ENCODE measurements at regions not wholly inside any gene's neighbourhood (a gene's known extent, or its start where the extent isn't known, plus 50 kb on each side); places are given as distances from the start of the nearest gene placed in this dataset.
A peak's percentile ranks its signal among the peaks of the same experiment; 100 is the strongest.
"Not testable (repeated sequence)": the region's sequence is repeated elsewhere in the genome, so short reads cannot be mapped to it uniquely, and the experiment has no call there.

DNA sequence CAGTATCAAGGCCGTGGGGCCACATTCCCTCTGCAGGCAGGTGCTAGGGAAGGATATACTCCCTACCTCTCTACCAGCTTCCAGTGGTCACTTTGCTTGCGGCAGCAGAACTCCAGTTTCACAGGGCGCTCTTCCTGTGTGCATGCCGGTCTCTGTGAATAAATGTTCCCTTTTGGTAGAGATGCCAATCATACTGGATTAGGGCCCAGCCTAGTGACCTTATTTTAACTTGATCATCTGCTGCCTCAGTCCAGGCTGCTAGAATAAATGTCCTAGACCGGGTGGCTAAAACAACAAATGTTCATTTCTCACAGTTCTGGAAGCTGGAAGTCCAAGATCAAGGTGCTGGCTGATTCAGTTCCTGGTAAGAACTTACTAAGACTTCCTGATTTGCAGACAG lies 198.8 kb upstream of the TMEM132C start:
- no peak for DNase-seq

DNA sequence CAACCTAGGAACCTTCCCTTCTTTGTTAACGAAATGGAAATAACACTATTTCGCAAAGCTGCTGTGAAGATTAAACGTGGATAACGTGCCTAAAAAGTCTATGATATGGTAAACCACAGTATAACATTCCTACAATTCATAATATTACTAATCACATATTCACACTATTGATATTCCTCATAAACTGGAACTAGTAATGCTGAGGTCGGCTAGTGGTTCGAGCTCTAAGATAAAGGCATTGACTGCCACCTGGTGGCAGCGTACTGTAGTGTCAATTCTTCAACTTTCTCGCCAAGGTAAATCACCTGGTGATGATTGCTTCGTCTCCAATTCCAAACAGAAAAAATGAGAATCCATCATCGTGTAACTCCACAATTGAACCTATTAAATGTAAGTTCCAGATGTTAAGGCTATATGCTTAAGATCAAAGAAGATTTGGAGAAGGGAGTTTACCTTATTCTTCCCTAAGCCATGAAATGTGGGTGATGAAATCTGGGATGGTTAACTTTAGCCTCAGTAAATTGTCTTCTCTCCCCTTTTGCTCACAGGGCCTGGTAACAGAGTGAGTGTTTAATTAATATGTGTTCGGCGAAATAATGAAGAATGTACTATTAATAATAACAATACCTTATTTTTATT lies 197.5 kb upstream of the TMEM132C start:
- DNase-seq, result peak; percentile 38 to 59 (median 47)

DNA sequence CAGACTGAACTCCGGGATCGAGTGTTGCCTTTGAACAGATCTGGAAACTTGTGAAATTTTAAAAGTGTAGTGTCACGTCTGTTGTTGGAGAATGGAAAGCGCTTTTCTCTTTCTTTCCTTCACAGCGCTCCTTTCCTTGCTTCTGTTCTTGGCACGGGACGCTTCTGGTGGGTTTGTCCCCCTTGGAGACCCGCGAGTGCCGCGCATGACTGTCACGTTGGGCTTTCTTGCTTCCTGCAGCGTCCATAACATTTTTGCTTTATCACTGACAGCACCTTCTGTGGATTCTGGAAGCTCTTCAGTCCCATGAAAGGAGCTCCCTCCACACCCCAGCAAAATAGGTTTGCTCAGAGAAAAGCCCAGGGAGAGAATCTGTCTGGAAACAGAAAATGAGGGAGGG lies 193.0 kb upstream of the TMEM132C start:
- DNase-seq, result no peak

DNA sequence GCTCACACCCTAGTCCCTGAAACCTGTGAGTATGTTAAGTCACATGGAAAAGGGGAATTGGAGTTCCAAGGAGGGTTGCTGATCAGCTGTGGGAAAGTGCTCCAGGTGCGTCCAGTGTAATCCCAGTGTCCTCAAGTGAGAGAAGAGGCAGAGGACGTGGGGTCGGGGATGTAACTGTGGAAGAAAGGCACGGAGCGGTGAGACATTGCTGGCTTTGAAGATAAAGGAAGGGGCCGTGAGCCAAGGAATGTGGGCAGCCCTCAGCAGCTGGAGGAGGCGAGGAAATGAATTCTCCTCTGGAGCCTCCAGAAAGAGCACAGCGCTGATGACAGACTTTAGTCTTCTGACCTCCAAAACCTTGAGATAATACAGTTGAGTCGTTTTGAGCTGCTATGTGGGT lies 191.6 kb upstream of the TMEM132C start:
- no peak for DNase-seq

DNA sequence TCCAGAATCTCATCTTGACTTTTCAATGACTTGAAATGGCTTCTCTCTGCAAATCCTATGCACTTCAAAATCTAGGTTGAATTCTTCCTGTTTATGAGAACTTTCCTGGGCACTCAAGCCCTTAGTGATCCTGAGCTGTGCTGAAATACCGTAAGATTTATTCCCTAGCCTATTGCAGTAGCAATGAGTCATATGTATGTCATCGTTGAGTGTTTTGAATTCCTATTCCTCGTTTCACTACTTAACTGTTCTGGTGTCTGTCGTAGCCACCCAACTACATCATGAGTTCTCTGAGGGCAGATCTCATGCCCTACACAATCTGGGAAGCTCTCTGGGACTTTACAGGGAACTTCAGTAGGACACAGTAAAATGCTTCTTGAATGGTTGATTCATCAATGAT lies 190.8 kb upstream of the TMEM132C start:
- peak in 1 of 3 donors; percentile 86 for DNase-seq

DNA sequence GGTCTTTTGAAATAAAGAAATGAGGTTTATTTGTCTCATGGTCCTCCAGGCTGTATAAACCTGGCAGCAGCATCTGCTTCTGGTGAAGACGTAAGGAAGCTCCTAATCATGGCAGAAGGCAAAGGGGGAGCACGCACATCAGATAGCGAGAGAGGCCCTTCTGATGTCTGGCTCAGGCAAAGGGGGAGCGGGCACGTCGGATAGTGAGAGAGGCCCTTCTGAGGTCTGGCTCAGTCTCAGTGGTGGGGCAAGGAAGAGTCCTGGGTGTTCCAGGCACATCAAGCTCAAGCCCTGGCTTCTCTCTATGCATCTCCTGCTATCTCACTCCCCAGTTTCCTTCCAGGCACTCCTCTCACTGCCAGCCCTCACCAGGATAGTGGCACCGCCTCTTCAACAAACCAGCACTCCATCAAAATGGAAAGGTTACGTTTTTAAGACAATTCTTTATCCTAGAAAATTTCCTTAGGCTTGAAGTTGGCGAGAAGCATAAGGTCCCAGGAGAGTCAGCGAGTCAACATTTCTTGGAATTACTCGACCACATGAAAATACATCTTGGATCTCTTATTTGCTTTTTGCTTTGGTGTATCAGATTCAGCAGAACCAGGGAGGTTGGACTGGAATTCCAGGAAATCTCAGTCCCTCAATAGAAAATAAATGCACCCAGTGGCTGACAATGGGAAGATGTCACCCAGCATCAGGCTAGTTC lies 189.6 kb upstream of the TMEM132C start:
- peak; percentile 55 to 72 (median 60) for DNase-seq

DNA sequence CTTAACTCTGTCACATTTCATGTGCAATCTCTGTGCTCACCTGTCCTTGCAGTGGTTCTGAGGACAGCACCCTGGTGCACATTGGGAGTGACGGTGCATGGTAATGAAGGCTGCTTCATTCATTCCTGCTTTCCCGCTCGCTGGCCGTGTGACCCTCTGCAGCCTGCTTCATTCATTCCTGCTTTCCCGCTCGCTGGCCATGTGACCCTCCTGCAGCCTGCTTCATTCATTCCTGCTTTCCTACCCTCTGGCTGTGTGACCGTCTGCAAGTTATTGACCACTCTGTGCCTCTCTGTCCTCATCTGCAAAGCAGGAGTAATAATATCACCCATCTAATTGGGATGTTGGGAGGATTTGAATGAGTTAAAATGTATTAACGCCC lies 189.1 kb upstream of the TMEM132C start:
- no peak for DNase-seq

DNA sequence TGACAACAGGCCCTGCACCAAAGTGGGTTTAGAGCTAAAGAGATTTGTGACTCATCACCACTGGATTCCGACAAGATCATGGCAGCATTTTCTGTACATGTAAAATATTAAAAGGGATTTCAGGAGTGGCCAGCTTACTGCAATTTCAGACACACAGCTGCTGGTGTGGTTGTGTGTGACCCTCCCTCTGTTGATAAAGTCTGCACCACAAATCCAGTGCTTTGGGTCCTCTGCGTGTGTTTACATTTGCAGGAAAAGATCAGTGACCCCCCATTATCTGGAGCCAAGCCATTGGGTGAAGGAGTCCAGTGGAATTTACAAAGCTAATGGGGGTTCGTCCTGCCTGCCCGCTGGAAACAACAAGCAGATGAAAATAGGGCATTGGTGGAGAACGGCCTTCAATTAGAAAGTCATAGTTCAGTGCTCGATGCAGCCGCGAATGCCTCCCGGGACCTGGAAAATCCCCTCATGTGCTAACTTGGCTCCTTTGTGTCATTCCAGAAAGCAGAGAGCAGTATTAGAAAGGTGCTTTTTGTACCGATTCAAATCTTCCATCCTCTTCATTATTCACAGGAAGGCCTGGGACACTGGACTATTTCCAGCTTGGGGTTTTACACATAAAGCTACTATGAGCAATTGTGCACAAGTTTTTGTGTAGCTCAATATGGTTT lies 188.5 kb upstream of the TMEM132C start:
- DNase-seq, result peak in 2 of 3 donors; percentile 56 to 69

DNA sequence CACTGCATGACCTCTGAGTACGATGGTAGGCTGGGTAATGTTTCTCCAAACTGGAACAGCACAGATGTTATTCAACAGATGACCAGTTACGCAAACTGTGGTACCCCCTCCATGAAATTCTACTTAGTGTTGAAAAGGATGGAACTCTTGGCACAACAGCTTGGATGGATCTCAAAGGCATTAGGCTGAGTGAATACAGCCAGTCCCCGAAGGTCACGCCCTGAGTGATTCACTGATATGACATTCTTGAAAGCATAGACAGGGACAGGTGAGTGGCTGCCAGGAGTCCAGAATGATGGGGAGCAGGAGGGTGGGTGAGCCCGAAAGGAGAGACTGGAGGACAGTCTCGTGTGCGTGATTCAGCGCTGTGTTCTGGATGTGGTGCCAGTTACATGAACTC lies 187.5 kb upstream of the TMEM132C start:
- DNase-seq, result peak in 1 of 3 donors; percentile 40

DNA sequence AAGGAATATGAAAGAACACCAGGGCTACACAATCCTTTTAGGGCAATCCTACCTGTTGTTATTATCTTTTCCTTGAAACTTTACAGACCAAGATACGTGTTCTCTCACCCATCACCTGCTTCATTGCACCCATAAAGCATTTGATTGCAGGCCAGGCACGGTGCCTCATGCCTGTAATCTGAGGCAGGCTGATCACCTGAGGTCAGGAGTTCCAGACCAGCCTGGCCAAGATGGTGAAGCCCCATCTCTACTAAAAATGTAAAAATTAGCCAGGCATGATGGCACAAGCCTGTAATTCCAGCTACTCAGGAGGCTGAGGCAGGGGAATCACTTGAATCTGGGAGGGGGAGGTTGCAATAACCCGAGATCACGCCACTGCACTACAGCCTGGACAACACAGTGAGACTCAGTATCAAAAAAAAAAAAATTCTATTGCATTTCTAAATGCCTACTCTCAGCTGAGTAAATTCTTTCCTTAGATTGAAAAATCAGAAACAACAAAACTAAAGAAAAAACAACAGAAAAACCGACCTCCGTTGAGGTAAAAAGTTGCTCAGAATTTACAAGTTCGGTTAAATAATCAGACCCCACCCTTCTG lies 183.7 kb upstream of the TMEM132C start:
- DNase-seq, result no peak

DNA sequence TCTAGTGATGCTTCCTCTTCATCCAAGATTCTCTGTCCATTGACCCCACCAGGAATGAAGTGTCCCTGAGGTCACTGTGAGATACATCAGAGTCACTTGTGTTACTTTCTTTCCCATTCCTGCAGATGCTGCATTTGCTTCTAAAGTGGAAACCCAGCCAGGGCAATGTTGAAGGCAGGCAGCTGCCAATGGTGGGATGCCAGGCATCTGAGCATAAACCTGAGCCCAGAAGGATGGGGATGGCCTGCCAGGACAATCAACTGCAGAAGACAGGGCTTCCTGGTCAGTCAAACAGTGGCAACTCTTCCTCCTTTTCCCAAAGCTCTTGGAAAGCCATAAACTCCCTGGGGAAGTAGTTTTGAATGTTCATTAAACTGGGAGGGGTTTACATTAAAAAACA lies 178.0 kb upstream of the TMEM132C start:
- no peak for DNase-seq

DNA sequence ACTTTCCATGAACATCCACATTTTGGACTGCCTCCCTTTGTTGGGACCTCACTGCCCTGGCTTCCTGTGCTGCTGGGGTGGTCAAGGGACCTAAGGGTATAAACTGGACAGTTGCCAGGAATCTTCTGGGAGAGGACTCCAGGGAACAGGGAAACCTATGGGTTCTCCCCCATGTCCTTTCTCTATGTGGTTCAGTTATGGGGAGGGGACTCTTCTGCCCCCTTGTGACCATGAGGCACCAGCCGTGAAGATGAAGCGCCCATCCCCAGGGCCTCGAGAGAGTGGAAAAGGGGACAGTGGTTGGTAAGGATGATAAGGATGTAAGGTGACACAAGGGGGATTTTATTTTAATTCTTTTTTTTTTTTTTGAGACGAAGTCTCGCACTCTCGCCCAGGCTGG lies 177.0 kb upstream of the TMEM132C start:
- DNase-seq, result no peak

DNA sequence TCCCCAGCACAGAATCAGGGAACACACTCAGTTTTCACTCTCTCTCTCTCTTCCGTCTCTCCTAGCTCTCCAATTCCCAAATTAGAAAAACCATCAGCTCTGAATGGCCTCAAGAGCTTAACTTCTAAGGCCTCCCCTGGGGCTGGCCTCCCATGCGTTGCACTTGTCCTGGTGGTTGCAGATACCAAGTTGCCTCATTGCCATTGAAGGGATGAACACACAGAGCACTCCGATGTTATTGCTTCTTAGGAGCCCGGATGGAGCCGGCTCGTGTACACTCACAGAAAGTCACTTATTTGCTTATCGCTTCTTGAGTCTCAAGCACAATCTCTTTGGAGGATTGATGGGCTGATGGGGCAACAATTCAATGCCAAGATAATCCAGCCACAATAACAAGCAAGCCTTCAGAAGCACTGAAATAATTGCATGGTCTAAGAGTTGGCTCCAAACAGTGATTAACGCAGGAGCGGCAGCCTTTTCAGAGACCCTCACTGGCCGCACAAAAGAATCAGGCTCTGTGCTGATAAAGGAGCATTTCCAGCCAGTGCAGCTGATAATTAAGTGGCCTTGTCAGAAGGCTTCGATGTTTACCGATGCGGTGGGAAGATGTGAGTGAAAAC lies 175.8 kb upstream of the TMEM132C start:
- no peak for DNase-seq

DNA sequence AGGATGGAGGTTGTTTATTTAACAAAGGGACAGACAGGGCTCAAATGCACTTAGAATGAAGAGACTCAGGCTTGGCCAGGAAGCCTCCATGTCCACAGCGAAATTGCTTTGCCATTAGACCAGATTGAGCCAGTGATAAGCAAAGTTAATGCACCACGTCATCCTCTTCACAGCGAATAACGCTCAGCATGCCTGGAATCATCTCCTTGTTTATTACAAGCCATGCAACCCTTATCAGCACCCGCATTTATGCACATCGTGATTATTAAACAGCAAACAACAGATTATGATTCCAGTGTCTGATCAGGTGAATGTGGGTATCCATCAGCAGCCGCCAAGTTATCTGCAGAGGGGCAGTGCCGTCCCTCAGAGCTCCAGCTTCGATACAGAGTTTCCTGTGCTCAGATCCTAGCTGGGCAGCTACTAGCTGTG lies 175.0 kb upstream of the TMEM132C start:
- no peak for DNase-seq

DNA sequence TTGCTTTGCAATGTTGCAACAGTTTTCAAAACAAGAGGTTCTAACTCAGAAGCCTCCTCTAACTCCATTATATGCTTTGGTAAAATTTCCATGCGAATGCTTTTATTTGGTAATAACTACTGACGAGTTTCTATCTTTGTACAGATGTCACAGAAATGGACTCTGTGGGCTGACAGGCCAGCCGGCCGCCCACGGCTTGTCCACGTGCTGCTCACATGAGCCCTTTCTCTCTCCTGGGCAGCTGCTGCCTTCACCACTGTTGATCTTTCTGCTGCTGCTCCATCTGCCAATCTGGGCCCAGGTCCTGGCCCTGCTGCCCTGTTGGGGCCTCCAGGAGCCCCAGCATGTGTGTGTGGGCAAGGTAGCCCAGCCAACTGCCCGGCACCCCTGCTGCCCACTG lies 168.2 kb upstream of the TMEM132C start:
- no peak for DNase-seq

DNA sequence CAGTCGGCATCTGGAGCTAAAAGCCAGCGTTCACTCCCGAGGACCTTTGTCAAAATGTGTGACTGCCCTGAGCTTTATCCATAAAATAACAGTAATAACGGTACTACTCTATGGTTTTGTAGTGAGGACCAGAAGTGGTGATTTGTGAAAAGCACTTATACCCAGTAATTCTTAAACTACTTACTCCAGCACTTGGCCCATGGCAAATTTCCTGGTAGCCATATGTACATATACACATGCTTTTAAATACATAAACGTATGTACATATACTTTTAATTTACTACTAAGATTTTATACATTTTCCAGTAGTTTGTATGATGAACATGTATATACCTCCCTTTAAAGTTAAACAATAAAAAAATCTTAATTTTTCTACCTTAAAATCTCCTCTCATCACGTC lies 163.8 kb upstream of the TMEM132C start:
- no peak for DNase-seq

DNA sequence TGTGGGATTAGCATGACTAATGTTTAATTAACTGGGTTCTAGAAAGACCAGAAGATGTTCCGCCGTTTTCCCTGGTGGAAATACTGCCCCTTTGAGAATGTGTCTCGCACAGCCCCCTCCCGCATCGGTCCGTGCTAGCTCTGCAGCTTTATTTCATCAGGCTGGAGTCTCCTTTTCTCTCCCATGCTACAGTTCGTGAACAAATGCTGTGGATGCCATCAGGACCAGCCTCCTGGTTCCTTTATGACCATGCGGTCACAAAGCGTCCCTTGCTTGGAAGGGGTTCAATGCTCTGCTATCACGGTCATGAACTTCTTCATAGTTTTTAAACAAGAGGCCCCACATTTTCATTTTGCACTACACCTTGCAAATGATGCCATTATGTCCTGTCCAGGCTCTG lies 157.7 kb upstream of the TMEM132C start:
- DNase-seq, result no peak

DNA sequence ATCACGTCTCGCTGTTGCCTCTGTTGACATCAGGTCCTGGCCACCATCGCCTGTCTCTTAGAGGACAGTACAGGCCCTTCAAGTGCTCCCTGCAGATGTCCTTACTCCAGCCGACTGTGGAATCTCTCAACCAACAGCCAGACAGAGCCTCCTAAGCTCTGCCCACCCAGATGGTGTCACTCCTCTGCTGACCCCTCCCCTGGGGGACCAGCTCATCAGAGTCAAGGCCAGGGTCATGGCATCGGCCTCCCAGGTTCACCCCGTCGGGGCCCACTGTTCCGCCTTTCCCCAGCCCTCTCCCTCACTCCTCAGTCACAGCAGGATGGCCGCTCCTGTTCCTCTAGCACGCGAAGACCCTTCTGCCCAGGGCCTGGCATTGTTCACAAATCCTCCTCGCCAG lies 157.3 kb upstream of the TMEM132C start:
- DNase-seq, result no peak

DNA sequence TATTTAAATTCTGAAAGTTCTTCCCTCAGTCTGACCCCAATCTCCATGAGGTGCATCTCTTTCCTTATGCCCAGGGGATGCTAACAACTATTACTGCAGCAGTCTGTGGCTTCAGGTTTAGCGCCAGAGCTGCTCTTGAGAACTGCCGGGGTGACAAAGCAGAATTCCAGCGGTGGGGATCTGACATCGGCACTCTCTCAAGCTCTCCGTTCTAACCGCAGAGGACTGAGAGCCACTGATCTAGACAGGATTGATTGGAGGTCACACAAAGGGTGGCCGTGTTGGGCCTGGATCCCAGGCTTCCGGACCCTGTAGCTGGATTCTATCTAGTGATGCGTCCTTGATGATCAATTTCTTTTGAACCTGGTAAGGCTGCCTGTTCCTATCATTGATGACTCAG lies 155.6 kb upstream of the TMEM132C start:
- DNase-seq, result no peak

DNA sequence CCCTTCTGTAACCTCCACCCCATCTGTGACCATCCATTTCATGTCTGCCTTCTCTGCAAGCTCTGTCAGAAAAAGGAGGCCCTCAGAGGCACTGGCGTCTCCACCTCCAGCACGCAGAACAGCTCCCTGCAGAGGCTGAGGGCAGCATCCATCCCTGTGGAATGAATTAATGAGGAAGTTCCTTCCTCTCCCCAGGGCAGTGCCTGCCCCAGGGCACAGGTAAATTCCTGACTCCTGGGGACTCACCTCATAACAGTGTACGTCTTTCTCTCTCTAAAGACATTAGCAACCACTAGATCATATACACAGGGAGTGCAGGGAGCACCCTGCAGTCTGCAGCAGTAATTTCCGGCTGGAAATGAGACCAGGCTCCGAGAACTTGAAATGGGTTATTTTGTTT lies 155.0 kb upstream of the TMEM132C start:
- DNase-seq, result no peak

DNA sequence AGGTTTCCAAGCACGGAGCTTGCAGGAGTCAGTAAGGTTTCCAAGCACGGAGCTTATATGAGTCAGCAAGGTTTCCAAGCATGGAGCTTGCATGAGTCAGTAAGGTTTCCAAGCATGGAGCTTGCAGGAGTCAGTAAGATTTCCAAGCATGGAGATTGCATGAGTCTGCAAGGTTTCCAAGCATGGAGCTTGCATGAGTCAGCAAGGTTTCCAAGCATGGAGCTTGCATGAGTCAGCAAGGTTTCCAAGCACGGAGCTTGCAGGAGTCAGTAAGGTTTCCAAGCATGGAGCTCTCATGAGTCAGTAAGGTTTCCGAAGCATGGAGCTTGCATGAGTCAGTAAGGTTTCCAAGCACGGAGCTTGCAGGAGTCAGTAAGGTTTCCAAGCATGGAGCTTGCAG lies 153.7 kb upstream of the TMEM132C start:
- not testable (repeated sequence) for DNase-seq

DNA sequence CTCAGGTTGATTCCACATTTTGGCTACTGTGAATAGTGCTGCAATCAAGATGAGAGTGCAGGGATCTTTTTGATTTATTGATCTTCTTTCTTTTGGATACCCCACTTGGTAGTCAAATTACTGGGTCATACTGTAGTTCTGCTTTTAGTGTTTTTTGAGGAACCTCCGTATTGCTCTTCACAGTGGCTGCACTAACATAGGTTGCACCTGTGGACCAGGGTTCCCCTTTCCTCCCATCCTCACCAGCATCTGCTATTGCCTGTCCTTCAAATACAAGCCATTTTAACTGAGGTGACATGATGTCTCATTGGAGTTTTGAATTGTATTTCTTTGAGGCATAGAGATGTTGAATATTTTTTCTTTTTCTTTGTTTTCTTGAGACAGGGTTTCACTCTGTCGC lies 152.5 kb upstream of the TMEM132C start:
- no peak for DNase-seq

All from muscle of back (tissue), 3 donors.